HG03280 (cell line): ENCODE measurements at regions not wholly inside any gene's neighbourhood (a gene's known extent, or its start where the extent isn't known, plus 50 kb on each side); places are given as distances from the start of the nearest gene placed in this dataset.

ENCODE experiments used
- ATAC-seq: cut with Tn5 transposase; IDR thresholded peaks from one replicate; pipeline ENCODE4 v1.9.1; 2021; ENCODE audit warnings: mild to moderate bottlenecking, moderate library complexity; ENCODE audit not compliant: unreplicated experiment

- ATAC-seq = no peak
These were observed 501.0 kb downstream of the EIPR1 start for GRCh38 chr2:2876331-2877221.

- no peak for ATAC-seq
These were observed 501.8 kb downstream of the EIPR1 start for GRCh38 chr2:2875831-2876230.

DNA sequence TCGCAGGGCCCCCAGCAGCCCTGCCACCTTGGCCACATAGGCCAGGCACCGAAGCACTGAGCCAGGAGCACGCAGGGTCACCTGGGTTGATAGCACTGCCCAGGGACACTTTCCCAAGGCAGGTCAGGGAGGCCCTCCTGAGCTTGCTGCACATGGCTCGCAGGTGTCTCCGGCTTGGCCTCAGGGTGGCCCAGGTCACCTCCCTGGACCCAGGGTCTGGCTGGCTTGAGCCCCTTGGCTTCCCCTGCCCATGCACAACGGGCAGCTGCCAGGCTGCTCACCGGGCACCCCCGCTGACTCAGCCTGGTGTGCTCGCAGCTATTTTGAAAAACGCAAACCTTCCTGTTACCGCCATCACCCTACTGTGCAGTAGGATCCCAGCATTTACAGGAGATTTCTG, 502.3 kb downstream of the EIPR1 start:
- ATAC-seq = no peak

GRCh38 chr2:2874805-2875204, 502.8 kb downstream of the EIPR1 start:
- no peak for ATAC-seq

- ATAC-seq = no peak
These were observed 503.3 kb downstream of the EIPR1 start for GRCh38 chr2:2874341-2874740.

- no peak for ATAC-seq
These were observed 504.2 kb downstream of the EIPR1 start for GRCh38 chr2:2873450-2873811.

- no peak for ATAC-seq
These were observed 504.7 kb downstream of the EIPR1 start for GRCh38 chr2:2872713-2873449.

DNA sequence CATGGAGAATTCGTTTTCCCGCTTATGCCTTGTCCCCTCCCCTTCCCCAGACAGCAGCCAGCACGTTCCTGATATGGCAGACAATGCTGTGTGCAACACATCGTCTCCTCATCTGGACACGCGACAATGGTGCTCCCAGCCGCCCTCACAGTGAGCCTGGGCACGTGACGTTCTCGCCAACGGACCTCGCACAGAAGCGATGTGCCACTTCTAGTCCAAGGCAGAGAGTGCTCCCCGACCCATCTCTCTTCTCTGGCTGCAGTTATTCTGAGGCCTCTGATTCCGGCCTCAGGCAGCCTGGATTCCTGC, 505.4 kb downstream of the EIPR1 start:
- no peak for ATAC-seq

DNA sequence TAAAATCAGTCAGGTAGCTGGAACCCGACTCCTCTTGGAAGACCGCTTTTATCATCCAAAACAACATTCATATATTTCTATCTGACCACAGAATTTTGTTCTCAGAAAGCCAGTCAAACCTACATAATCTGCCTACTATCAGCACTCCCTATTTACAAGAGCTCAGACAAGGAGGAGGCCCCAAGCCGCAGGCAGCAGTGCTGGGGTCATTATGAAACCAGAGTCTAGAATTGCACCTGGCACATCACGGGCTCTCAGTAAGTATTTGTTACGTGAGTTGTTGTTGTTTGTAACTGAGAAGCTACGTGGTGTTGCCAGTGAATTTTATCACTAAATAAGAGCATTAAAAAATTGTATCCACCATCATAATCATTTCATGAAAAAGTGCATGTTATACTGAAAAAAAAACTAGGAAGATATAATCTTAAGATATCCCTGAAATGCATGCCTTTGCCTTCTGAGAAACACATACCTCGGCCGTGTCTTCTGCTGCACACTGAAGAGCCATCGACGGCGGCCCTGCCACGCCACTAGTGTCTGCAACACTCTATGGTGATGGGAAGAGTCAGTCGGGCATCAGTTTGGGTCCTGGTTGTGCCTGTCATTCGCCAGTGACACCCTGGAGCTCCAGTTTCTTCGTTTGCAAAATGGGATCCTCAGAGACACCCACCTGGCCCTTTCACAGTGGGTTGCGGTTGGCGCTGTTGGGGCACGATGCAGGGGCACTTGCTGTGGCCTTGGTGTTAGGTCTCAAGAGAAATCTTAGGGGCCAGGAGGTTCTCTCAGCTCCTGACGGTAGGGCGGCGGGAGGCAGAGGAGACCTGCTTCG, 505.9 kb downstream of the EIPR1 start:
- no peak for ATAC-seq

GRCh38 chr2:2870106-2870505, 507.5 kb downstream of the EIPR1 start:
- no peak for ATAC-seq

GRCh38 chr2:2869553-2869952, 508.1 kb downstream of the EIPR1 start:
- no peak for ATAC-seq

DNA sequence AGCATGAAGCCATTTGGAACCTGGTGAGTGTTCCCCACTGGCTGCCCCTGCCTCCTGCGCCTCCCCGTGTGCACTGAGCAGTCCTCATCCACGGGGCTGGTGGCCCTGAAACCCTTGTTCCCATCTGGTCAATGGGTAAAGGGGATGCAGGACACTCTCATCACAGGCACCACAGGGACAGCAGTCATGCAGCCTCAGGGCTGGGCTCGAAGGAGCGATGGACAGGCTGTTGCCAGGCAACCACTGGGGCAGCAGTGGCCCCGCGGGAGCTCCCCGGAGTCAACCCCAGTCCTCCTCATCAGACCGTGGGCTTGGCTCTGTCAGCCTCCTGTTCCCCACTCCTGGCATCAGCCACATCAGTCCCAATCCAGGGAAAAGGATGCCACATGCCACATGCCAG, 509.5 kb downstream of the EIPR1 start:
- no peak for ATAC-seq

DNA sequence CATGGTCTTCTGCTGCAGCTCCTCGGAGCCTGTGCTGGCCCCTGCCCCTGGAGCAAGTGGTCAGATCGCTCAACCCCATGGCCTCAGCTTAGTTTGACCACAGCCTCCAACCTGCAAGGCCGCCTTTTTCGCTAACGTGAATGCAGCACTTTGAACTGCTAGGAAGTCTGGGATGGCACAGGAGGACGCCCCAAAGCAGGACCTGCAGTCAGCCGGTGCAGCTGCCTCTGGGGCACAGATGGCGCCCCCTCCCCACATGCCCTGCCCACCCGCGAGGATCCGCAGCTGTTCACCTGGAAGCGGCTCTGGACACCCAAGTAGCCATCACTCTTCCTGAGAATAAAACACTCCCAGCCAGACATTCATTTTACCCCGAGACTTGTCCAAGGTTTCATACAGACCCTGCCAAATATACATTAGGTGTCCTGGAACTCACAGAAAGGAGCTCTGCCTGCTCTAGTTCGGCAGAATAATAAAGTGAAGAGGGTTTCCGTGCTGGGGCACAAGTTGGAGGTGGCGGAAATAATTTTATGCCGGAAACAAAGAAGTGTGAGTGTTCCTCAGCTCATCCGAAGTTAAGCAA, 510.1 kb downstream of the EIPR1 start:
- no peak for ATAC-seq

DNA sequence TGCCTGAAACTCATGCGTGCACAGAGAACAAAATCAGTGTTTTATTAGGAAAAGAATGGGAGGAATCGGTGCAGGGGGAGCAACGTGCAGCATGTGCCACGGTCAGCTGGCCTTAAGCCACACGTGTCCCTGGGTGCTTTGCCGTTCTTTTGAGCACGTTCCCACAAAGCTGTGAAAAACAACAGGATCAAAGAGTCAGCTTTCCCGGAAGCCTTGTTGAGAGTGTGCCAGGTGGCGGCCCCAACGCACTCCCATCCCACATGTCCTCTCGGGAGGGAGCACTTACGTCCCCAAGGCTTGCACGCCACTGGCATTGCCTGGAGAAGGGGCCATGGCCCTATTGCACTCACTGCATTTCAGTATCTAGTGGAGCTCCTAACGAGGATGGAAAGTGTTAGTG, 511.2 kb downstream of the EIPR1 start:
- no peak for ATAC-seq

GRCh38 chr2:2862386-2862785, 515.2 kb downstream of the EIPR1 start:
- no peak for ATAC-seq

- ATAC-seq = no peak
These were observed 515.9 kb downstream of the EIPR1 start for GRCh38 chr2:2861666-2862240.

DNA sequence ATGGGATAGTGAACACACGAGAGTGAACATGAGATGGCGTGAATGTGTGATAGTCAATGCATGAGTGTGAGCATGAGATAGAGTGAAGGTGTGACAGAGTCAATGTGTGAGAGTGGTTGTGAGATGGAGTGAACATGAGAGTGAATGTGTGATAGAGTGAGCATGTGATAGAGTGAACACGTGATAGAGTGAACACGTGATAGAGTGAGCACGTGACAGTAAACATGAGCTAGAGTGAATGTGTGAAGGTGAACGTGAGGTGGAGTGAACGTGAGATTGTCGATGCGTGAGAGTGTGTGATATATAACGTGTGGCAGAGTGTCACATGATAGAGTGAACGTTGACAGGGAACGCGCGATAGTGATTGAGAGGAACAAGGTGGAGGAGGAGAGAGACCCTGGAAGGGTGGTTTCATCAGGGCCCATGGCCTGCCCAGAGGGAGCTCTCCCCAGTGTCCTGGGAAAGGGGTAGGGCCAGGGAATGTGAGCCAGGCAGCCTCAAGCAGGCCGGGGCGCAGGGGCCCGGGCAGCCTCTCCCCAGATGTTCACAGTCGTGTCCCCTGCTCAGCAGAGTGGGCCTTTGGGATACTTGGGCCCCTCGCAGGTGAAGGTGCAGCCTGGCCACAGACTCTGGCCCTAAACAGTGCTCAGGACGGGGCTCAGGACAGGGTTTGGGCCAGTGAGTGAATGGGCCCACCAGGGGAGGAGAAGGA, 516.9 kb downstream of the EIPR1 start:
- no peak for ATAC-seq

- ATAC-seq = no peak
These were observed 517.9 kb downstream of the EIPR1 start for GRCh38 chr2:2859732-2860131.

DNA sequence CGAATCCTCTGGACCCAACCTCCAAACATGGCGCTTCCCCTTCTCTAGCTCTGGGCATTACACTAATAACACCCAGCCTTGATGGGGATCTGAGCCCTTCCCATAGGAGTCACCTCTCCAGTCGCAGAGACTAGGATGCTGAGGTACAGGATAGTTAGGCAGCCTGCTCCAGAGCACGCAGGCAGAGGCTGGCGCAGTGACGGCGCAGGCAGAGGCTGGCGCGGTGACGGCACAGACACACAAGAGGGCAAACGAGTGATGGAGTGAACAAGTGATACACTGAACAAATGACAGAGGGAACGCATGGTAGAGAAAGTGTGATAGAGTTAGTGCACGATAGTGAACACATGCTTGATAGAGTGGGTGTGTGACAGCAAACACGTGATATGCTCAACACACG, 518.5 kb downstream of the EIPR1 start:
- ATAC-seq = no peak

DNA sequence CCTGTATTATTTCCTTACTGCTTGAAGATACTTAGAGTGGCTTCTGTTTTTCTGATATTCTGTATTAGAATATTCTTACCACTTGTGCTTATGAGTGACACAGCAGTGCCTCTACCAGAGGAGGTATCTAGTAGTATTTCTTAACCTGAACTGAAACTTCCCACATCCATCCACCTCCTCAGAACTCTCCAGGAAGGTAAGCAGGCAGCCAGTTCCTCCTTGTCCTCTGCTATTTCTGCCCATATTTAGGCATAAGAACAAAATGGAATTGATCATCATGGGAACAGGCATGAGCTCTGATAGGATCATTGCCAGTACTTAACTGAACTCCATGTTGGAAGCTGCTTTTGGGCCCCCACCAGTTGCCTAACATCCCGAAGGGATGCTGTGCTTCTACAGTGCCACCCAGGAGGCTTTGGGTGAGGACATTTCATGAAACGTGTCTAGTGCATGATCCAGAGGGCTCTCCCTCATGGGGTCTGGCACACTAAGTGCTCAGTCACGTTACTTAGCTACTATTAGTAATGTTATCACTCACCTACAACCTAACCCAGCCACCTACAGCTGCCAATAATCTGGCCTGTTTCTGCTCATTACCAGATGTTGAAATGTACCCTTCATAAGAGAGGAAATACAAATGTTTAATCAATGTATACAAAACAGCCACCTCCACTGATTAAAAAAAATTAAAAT, 520.7 kb downstream of the EIPR1 start:
- ATAC-seq = no peak
